Panc1 (cell line): ENCODE measurements at regions not wholly inside any gene's neighbourhood (a gene's known extent, or its start where the extent isn't known, plus 50 kb on each side); places are given as distances from the start of the nearest gene placed in this dataset.

Source experiments
- CTCF ChIP-seq: fragments of 450-650 bp; IDR thresholded peaks from 2 replicates; pipeline ENCODE4 v1.5.1; 2017; ENCODE audit warnings: mild to moderate bottlenecking
- POLR2AphosphoS5 ChIP-seq: IDR thresholded peaks from 2 replicates; pipeline ENCODE4 v1.6.1; 2012; ENCODE audit warnings: mild to moderate bottlenecking, low read depth, low read length, moderate library complexity
- TCF7L2 ChIP-seq: IDR thresholded peaks from 2 replicates; pipeline ENCODE4 v1.6.1; 2011; ENCODE audit warnings: mild to moderate bottlenecking, low read depth, low read length, inconsistent platforms

GRCh38 chr12:89129167-89129870, 223.0 kb downstream of the DUSP6 start:
- TF ChIP-seq CTCF (no peak), POLR2AphosphoS5 (no peak), TCF7L2 (no peak)
